B cell (primary cell): ENCODE measurements at regions not wholly inside any gene's neighbourhood (a gene's known extent, or its start where the extent isn't known, plus 50 kb on each side); places are given as distances from the start of the nearest gene placed in this dataset.

Source experiments
- EZH2 ChIP-seq: IDR thresholded peaks from 2 replicates; pipeline ENCODE4 v1.6.1; 2012; ENCODE audit warnings: borderline replicate concordance, low read depth, mild to moderate bottlenecking, moderate library complexity, low read length; ENCODE audit not compliant: insufficient read depth, poor library complexity, severe bottlenecking
- TF ChIP-seq, protein P1 (sequence below): fragments of 200-600 bp; IDR thresholded peaks from one replicate; pipeline ENCODE4 v1.8.0; 2022; ENCODE audit warnings: antibody characterized with exemption, mild to moderate bottlenecking

DNA sequence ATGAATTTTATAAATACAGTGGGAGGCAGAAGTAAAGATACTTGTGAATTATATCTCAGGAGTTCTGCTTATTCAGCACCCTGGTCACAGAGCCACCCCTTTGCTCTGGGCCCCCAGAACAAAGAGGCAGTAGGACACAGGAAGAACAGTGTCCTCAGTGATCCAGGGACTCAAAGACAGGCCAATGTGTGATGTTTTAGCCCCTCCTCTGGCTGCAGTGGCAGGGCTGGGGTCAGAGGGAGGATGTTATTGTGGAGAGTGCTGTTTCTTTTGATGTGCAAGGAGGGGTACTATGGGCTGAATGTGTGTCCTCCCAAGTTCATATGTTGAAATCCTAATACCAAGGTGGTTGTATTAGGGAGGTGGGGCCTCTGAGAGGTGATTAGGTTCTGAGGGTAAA lies 74.1 kb upstream of the MAP3K7 start:
- TF ChIP-seq EZH2: no peak
- TF ChIP-seq, protein P1, sequence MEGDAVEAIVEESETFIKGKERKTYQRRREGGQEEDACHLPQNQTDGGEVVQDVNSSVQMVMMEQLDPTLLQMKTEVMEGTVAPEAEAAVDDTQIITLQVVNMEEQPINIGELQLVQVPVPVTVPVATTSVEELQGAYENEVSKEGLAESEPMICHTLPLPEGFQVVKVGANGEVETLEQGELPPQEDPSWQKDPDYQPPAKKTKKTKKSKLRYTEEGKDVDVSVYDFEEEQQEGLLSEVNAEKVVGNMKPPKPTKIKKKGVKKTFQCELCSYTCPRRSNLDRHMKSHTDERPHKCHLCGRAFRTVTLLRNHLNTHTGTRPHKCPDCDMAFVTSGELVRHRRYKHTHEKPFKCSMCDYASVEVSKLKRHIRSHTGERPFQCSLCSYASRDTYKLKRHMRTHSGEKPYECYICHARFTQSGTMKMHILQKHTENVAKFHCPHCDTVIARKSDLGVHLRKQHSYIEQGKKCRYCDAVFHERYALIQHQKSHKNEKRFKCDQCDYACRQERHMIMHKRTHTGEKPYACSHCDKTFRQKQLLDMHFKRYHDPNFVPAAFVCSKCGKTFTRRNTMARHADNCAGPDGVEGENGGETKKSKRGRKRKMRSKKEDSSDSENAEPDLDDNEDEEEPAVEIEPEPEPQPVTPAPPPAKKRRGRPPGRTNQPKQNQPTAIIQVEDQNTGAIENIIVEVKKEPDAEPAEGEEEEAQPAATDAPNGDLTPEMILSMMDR: no peak
